ENCODE measurements at regions not wholly inside any gene's neighbourhood (a gene's known extent, or its start where the extent isn't known, plus 50 kb on each side); places are given as distances from the start of the nearest gene placed in this dataset.

GRCh38 chr14:58915646-58916045 lies 272.8 kb upstream of the DAAM1 start:
- no peak for TF ChIP-seq CTCF (IDR thresholded peaks at IDR 0.05; ENCODE audit: low read length)
- TF ChIP-seq EZH2 (IDR thresholded peaks at IDR 0.05; ENCODE audit: borderline replicate concordance, low read length) = no peak

All from OCI-LY1 (cell line).